GM18519 (cell line): ENCODE measurements at regions not wholly inside any gene's neighbourhood (a gene's known extent, or its start where the extent isn't known, plus 50 kb on each side); places are given as distances from the start of the nearest gene placed in this dataset.

Experiments used
- ATAC-seq: cut with Tn5 transposase; IDR thresholded peaks from one replicate; pipeline ENCODE4 v1.9.1; 2021; ENCODE audit warnings: mild to moderate bottlenecking, moderate library complexity; ENCODE audit not compliant: unreplicated experiment, low FRiP score

DNA sequence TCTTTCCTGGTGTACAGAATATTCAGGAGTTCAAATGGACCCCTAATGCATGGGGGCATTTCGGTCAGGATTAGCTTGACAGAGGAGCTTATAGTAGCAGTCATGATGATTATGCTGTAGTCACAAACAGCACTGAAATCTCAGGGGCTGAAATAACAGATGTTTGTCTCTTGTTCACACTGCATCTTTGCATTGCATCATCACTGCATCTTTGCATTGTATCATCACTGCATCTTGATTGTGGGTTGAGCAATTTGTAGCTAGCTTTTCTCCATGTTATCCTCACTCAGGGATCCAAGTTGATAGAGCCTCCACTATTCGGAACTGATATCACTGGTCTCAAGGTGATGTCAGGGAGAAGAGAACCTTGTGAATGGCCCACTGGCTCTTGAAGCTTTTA, 160.9 kb downstream of the GATB start:
- ATAC-seq: no peak

DNA sequence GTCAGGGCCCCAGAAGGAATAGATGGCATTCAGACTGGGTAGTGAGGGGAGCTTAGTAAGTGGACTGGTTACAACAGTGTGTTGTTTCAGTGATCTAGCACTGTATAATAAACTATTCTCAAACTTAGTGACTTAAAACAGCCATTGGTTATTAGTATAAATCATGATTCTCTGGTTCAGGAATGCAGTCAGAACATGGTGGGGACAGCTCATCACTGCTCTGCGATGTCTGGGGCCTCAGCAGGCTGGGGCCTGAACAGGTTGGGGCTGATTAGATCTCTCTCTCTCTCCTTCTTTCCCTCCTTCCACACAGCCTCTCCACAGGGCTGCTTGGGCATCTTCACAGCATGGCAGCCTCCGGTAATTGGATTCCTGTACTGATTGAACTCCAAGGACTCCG, 160.4 kb downstream of the GATB start:
- no peak for ATAC-seq

DNA sequence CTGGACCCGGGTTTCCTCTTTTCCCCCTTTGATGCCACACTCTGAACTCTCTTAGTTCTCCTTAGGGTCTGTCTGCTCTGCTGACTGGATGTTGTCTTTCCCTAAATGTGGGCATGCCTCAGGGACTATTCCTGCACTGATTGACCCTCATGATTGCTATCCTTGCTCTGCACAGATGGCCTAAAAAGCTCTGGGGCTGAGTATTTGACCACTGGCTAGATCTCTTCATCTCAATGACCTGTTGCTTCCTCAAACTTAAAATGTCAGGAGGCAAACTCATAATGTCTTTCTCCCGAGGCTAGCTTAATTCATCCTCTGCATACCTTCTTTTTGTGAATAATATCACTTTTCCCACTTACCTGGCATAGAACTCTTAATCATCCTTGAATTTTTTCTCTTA, 157.4 kb downstream of the GATB start:
- ATAC-seq: no peak

DNA sequence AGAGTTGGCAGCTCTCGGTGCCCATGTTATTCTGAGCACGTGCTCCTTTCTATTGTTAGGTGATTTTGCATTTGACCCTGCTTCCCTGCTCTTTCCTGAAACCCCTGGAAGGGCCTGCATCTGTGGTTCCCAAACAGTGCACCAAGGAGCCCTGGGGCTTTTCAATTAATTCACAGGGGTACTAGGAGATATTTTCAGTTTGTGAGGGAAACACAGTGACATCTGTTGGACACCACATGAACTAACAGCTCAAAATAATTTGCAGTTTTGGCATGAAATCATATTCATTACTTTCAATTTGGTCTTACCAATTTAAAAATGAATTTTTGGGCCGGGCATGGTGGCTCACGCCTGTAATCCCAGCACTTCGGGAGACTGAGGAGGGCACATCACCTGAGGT, 156.6 kb downstream of the GATB start:
- ATAC-seq: no peak

DNA sequence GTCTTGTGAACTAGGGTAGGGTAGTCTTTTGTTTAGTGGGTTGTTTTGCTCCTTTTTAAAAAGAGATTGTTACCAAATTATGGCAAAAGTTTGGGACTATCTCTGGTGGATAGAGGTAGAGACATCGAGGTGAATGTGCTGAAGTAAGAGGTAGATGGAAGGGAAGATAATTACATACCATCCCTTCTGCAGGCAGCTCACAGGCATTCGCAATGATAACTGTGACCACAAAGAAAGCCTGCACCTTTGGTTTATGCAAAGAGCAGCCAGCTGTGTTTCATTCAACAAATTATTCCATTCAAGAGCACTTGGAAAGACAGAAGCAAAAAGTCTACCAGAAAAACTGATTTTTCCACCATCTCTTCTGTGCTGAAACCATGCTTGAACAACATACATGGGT, 155.6 kb downstream of the GATB start:
- no peak for ATAC-seq

DNA sequence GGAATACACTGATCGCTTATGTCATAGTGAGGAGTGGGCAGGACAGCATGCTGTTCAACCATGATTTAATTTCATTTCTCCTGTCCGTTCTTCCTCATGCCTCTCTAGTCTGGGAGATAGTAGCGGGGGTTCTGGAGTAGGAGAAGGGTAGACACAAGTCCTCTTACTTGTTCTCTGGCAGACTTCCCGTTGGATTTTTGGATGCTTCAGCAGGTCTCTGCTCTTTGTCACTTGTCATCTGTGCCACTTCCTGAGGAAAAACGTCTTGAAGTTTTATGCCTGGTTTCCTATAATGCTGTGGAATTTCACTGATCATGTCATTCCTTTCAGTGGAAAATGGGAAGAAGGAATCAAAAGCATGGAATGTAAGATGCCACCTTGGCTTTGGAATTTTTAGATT, 154.7 kb downstream of the GATB start:
- no peak for ATAC-seq

DNA sequence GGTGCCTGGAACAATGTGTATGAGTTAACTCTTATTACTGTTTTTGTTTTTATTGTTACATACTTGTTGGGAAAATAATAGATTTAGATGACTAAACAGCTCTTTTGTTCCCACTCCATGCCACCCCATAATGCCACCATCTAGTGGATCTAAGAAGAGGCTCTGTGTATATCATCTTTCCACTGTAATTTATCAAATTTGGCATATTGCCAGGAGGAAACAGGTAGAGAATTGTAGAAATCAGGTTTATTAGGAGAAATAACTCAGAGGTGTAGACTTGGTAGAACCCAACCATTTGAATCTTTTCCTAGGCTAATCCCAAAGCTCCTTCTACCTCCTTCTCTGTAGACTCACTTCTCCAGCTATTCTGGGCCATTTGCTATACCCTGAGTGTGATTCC, 150.6 kb downstream of the GATB start:
- no peak for ATAC-seq

DNA sequence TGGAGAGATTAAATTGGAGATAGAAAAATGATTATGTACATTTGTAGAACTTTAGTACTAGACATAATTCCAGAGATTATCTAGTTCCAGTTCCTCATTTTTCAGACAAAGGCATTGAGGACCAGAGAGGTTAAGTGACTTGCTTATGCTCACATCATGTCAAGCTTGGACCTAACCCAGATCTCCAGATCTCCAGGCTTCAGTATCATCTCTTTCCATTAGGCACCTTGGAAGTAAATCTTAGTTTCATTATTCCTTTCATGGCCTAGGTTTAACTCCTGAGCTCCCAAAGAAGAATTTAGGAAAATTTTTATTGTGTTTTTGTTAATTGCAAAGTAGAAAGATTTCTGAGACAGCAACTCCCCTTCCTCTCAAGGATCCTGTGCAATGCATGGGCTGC, 148.8 kb downstream of the GATB start:
- ATAC-seq: no peak

DNA sequence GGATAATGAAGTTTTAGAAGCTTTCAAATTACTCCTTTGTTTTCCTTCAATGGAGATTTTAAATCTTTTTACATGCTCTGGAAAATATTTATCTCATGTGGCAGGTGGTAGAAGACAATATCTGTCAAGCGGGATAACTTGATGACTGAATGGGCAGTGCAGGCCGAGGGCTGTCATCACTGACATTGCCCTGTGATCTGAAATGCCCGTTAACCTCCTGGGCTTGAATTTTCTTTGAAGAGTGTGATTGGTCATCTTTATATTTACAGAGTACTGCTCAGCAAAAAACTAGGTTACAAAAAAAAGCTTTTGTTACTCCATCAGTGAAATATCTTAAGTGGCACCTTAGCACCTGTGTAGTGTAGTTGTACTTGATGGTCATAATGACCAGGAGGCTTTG, 147.5 kb downstream of the GATB start:
- ATAC-seq: no peak

DNA sequence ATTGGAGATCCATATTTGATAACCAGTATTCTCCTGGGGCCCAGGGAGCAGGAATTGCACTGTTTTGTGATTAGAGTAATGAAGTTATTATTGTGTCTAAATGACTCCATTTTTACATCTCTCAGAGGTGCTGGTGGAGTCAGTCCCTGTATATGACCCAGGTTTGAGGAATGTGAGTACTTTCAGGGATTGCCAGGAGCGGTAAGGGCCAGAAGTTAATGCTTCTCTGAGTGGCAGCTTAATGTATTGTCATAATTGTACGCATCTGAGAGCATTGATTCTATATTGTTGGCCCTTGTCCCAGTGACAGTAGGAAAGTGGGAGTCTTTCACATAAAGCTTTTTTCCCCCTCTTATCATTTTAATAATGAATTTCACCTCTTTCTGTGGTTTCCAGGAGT, 146.2 kb downstream of the GATB start:
- ATAC-seq: no peak

DNA sequence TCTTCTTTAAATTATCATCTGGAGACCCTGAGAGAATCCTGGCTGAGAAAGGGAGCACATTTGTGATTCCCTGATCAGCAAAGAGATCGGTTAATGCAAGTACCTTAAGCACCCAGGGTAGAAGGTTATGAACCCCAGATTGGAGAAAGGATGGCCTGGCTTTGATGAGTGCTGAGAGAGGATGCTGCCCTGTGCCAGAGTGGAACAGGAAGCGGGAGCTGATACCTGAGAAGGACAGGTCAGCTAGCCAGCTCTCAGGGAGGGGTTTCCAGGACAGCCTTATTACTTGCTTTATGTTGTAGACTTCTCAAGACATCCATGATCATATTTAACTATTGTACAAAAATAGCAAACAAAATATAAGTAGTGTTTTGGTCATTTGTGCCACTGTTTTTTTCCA, 141.9 kb downstream of the GATB start:
- ATAC-seq: no peak

DNA sequence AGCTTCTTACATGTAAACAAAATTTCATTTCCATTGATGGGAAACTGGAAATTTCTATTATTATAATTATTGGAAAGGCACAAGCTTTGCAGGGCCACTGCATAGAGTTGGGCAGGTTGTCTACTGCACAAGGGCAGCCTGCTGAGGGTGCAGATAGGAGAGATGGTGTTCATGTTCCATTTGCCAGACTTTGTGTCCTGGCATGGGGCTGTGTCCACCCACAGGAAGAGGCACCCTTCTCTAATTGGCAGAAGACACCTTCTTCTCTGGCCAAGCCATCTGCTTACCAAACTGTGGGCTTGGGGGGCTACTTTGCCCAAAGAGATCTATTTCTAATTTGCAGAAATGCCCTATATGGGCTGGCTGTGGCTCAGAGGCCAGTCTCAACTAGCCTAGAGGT, 140.7 kb downstream of the GATB start:
- no peak for ATAC-seq
